ENCODE measurements at regions not wholly inside any gene's neighbourhood (a gene's known extent, or its start where the extent isn't known, plus 50 kb on each side); places are given as distances from the start of the nearest gene placed in this dataset.

GRCh38 chr12:111041091-111041490 is 120.7 kb upstream of the MYL2 start:
- no peak for TF ChIP-seq CTCF (IDR thresholded peaks at IDR 0.05)
- TF ChIP-seq POLR2A (IDR thresholded peaks at IDR 0.05), result no peak

All from sigmoid colon (tissue), 3 donors.